Activated CD8-positive, alpha-beta T cell treated with anti-CD3 and anti-CD28 coated beads for 36 hours (primary cell): ENCODE measurements at regions not wholly inside any gene's neighbourhood (a gene's known extent, or its start where the extent isn't known, plus 50 kb on each side); places are given as distances from the start of the nearest gene placed in this dataset.

Experiments used
- ATAC-seq: fragments of 200-7000 bp; cut with Tn5 transposase; one replicate; pipeline ENCODE4 v1.10.0; 2021; ENCODE audit warnings: mild to moderate bottlenecking, moderate library complexity
- CTCF ChIA-PET: fragments of 350-600 bp; sonication (Branson Sonifier 250); formaldehyde crosslinking; loops from one replicate; lab custom pipeline; 2021; ENCODE audit warnings: antibody characterized with exemption; lab: Charles Lee
- POLR2A ChIA-PET: fragments of 350-600 bp; sonication (Branson Sonifier 250); formaldehyde crosslinking; loops from one replicate; lab custom pipeline; 2021; ENCODE audit warnings: antibody characterized with exemption; lab: Charles Lee
- DNase-seq: peaks from one replicate; pipeline ENCODE4 v3.0.0-alpha.2; 2020
- H3K27ac Mint-ChIP-seq: one replicate; pipeline ENCODE4 v1.8.0; 2021; ENCODE audit warnings: mild to moderate bottlenecking, mixed read lengths
- H3K27me3 Mint-ChIP-seq: one replicate; pipeline ENCODE4 v1.8.0; 2021; ENCODE audit warnings: mixed read lengths
- H3K36me3 Mint-ChIP-seq: one replicate; pipeline ENCODE4 v1.8.0; 2021; ENCODE audit warnings: low read depth, mixed read lengths
- H3K4me1 Mint-ChIP-seq: one replicate; pipeline ENCODE4 v1.8.0; 2021; ENCODE audit warnings: low read depth, mixed read lengths
- H3K4me3 Mint-ChIP-seq: one replicate; pipeline ENCODE4 v1.8.0; 2021; ENCODE audit warnings: mild to moderate bottlenecking, moderate library complexity, mixed read lengths
- H3K9me3 Mint-ChIP-seq: one replicate; pipeline ENCODE4 v1.8.0; 2021; ENCODE audit warnings: mixed read lengths
- intact Hi-C: fragments of 100-400 bp; cut with micrococcal nuclease; formaldehyde crosslinking; loops from one replicate; pipeline ENCODE4 v1.10.0; 2022
- TF ChIP-seq, protein P1 (sequence below): fragments of 200-600 bp; IDR thresholded peaks from one replicate; pipeline ENCODE4 v1.8.0; 2022; ENCODE audit warnings: antibody characterized with exemption, mild to moderate bottlenecking

DNA sequence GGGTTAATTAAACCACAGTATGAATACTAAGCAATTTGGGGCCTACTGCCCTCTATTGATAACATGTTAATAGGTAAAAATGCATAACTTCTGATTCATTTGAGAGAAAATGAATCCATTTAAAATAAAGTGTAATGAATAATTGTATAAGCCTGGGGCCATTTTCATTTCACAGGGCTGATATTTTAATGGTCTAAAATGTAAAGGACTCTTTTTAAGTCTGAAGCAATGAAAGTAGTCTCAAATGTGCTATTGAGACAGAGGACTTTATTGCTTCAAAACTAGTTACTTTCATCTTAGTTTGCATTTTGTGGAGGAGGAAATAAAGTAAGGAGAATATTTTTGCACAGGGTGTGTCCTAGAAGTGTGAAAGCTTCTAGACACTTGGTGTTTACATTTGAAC, 155.4 kb downstream of the TLR5 start:
- intact Hi-C loops, result no loop called here
- H3K27me3 Mint-ChIP-seq, result no peaks in the 10 kb centered on the region
- peaks cover 2% of the 10 kb centered on the region for H3K36me3 Mint-ChIP-seq
- peaks cover 5% of the 10 kb centered on the region for H3K4me1 Mint-ChIP-seq
- POLR2A ChIA-PET, result no interaction called here
- no peak overlapping the region for H3K27ac Mint-ChIP-seq
- no peak for DNase-seq
- CTCF ChIA-PET, result no interaction called here
- no peak overlapping the region for H3K4me3 Mint-ChIP-seq
- TF ChIP-seq, protein P1, sequence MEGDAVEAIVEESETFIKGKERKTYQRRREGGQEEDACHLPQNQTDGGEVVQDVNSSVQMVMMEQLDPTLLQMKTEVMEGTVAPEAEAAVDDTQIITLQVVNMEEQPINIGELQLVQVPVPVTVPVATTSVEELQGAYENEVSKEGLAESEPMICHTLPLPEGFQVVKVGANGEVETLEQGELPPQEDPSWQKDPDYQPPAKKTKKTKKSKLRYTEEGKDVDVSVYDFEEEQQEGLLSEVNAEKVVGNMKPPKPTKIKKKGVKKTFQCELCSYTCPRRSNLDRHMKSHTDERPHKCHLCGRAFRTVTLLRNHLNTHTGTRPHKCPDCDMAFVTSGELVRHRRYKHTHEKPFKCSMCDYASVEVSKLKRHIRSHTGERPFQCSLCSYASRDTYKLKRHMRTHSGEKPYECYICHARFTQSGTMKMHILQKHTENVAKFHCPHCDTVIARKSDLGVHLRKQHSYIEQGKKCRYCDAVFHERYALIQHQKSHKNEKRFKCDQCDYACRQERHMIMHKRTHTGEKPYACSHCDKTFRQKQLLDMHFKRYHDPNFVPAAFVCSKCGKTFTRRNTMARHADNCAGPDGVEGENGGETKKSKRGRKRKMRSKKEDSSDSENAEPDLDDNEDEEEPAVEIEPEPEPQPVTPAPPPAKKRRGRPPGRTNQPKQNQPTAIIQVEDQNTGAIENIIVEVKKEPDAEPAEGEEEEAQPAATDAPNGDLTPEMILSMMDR, result no peak
- H3K9me3 Mint-ChIP-seq, result no peaks in the 10 kb centered on the region
- no peak for ATAC-seq

DNA sequence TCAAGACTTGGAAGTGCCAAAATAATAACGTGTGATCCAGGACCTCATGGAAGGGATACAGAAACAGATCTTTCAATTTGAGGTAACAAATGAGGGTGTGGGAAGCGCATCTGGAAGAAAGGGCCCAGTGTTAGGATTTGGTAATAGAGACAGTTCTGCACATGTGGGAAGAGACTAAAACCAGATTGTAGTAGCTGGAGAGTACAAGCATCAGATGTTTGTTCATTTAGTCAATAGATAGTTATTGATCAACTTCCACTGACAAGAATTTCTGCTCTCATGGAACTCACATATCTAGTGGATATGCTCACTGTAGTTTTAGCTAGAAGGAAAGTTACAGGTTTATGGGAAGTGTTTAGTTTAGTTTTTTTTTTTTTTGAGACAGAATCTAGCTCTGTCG, 153.6 kb downstream of the TLR5 start:
- no peak for DNase-seq
- TF ChIP-seq, protein P1, result no peak
- H3K36me3 Mint-ChIP-seq, result peaks cover 2% of the 10 kb centered on the region
- intact Hi-C loops, result no loop called here
- no peak overlapping the region for H3K27ac Mint-ChIP-seq
- POLR2A ChIA-PET, result no interaction called here
- no peak for ATAC-seq
- H3K4me1 Mint-ChIP-seq, result peaks cover 5% of the 10 kb centered on the region
- CTCF ChIA-PET, result interaction anchor here (1.4 kb wide), 1 partner anchor 15 kb away, joined by 3 read pairs; no protein-coding TSS in a partner anchor
- H3K27me3 Mint-ChIP-seq, result no peaks in the 10 kb centered on the region
- no peak overlapping the region for H3K4me3 Mint-ChIP-seq
- H3K9me3 Mint-ChIP-seq, result no peaks in the 10 kb centered on the region

DNA sequence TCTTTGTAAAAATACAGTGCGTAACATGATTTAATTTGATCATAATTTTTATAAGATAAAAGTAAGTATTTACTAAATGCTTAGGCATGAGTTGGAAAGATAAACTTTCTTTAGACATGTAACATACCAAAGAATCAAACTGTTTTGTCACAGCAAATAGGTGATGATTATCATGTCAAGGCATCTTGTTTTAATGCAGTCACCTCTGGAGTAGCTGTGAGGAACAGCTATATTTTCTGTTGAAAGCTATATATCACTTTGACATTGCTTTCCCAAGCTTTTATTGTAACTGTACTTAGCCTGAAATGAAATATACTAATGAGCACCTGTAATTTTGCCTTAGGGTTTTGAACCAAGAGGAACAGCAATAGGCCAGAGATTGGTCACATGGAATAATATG, 151.9 kb downstream of the TLR5 start:
- CTCF ChIA-PET, result interaction anchor here (1.0 kb wide), 1 partner anchor 17 kb away, joined by 3 read pairs; no protein-coding TSS in a partner anchor
- no peak for ATAC-seq
- H3K27ac Mint-ChIP-seq, result no peak overlapping the region
- peaks cover 2% of the 10 kb centered on the region for H3K4me1 Mint-ChIP-seq
- POLR2A ChIA-PET, result no interaction called here
- TF ChIP-seq, protein P1, result no peak
- H3K9me3 Mint-ChIP-seq, result no peaks in the 10 kb centered on the region
- H3K4me3 Mint-ChIP-seq, result no peak overlapping the region
- DNase-seq, result no peak
- intact Hi-C loops, result no loop called here
- H3K27me3 Mint-ChIP-seq, result no peaks in the 10 kb centered on the region
- H3K36me3 Mint-ChIP-seq, result peaks cover 2% of the 10 kb centered on the region

DNA sequence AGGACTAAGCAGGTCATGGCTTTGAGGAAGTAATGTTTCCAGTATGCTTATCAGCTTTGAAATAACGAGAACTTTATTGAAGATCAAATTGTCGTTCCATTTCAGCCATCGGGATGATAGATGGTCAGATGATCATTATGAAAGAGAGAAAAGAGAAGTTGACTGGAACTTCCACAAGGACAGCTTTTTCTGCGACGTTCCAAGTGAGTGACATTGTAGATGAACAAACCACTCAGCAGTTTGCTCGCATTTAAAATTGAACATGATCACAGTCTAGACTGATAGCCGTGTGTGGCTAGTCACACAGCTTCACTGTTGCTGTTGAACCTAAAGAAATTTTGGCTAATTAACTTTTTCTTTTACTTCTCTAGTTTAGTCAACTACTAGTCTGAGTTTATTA, 151.1 kb downstream of the TLR5 start:
- POLR2A ChIA-PET, result no interaction called here
- H3K27ac Mint-ChIP-seq, result no peak overlapping the region
- TF ChIP-seq, protein P1, result no peak
- intact Hi-C loops, result no loop called here
- no peaks in the 10 kb centered on the region for H3K27me3 Mint-ChIP-seq
- ATAC-seq (no peak), DNase-seq (no peak)
- H3K9me3 Mint-ChIP-seq, result no peaks in the 10 kb centered on the region
- peaks cover 2% of the 10 kb centered on the region for H3K4me1 Mint-ChIP-seq
- H3K4me3 Mint-ChIP-seq, result no peak overlapping the region
- CTCF ChIA-PET, result interaction anchor here (1.0 kb wide), 1 partner anchor 18 kb away, joined by 3 read pairs; no protein-coding TSS in a partner anchor
- peaks cover 2% of the 10 kb centered on the region for H3K36me3 Mint-ChIP-seq

DNA sequence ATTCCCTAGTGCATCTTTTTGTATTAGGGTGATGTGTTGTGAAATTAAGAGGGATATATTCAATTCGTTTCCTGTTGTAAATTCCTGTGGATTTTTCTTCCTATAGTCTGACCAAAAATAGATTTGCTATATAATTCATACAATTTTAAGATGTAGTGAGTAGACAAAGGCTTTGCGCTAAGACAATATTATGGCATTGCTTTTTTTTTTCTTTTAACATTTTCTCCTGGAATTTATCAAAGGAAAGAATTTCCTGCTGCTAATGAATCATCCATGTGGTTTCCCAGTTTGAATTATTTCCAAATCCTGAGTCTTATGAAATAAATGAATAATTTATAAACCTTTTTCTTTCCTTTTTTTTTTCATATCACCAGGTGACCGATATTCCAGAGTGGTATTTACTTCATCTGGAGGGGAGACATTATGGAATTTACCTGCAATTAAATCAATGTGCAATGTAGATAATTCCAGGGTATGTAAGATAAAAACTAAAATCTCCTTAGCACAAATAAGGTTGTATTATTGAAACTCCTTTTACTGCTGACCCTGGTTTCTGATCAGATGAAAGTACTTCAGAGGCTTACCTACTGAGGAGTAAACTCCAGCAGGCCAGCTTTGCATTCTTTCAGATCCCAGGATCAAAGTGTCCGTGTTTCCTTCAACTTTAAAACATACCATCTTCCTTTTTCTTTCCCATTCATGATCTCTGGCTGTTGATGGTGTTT, 148.4 kb downstream of the TLR5 start:
- no peak for DNase-seq
- Mint-ChIP-seq H3K9me3 (no peaks in the 10 kb centered on the region), H3K4me3 (no peak overlapping the region), H3K27me3 (no peaks in the 10 kb centered on the region), H3K4me1 (no peaks in the 10 kb centered on the region), H3K36me3 (peaks cover 2% of the 10 kb centered on the region), H3K27ac (no peak overlapping the region)
- intact Hi-C loops, result no loop called here
- ATAC-seq, result no peak
- TF ChIP-seq, protein P1, result no peak
- ChIA-PET CTCF (interaction anchor here (0.7 kb wide), 1 partner anchor 95 kb away, joined by 3 read pairs; no protein-coding TSS in a partner anchor), POLR2A (no interaction called here)
